PC-9 (cell line): ENCODE measurements at regions not wholly inside any gene's neighbourhood (a gene's known extent, or its start where the extent isn't known, plus 50 kb on each side); places are given as distances from the start of the nearest gene placed in this dataset.

Experiments used
- CTCF ChIP-seq: fragments of 200-600 bp; sonication (generic); conservative IDR thresholded peaks from 2 replicates; pipeline ENCODE4 v1.6.1; 2017; ENCODE audit warnings: mixed run types, antibody characterized with exemption, mild to moderate bottlenecking, moderate library complexity
- EZH2 ChIP-seq: fragments of 200-600 bp; sonication (generic); IDR thresholded peaks from 2 replicates; pipeline ENCODE4 v1.8.0; 2017; ENCODE audit warnings: antibody characterized with exemption, low read depth

- no peak for TF ChIP-seq CTCF
- TF ChIP-seq EZH2: no peak
Observed at GRCh38 chr15:96230526-96231181, 99.8 kb upstream of the NR2F2 start.
